Dendritic cell treated with granulocyte-macrophage colony-stimulating factor and Interleukin-4, amounts not matched to agents 40 ng/mL and 50 ng/mL, for 4 days (primary cell): ENCODE measurements at regions not wholly inside any gene's neighbourhood (a gene's known extent, or its start where the extent isn't known, plus 50 kb on each side); places are given as distances from the start of the nearest gene placed in this dataset.
"Not testable (repeated sequence)": the region's sequence is repeated elsewhere in the genome, so short reads cannot be mapped to it uniquely, and the experiment has no call there.

ENCODE experiments used
- H3K27ac Mint-ChIP-seq: one replicate; pipeline ENCODE4 v1.8.0; 2022; ENCODE audit warnings: mild to moderate bottlenecking, mixed read lengths
- H3K27me3 Mint-ChIP-seq: one replicate; pipeline ENCODE4 v1.8.0; 2022; ENCODE audit warnings: mild to moderate bottlenecking, mixed read lengths
- H3K36me3 Mint-ChIP-seq: one replicate; pipeline ENCODE4 v1.8.0; 2022; ENCODE audit warnings: low read depth, mixed read lengths
- H3K4me1 Mint-ChIP-seq: one replicate; pipeline ENCODE4 v1.8.0; 2022; ENCODE audit warnings: low read depth, mixed read lengths
- H3K4me3 Mint-ChIP-seq: one replicate; pipeline ENCODE4 v1.8.0; 2022; ENCODE audit warnings: mild to moderate bottlenecking, moderate library complexity, mixed read lengths
- H3K9me3 Mint-ChIP-seq: one replicate; pipeline ENCODE4 v1.8.0; 2022; ENCODE audit warnings: mixed read lengths
- intact Hi-C: fragments of 100-400 bp; cut with micrococcal nuclease; formaldehyde crosslinking; loops from one replicate; pipeline ENCODE4 v1.15.0; 2022

DNA sequence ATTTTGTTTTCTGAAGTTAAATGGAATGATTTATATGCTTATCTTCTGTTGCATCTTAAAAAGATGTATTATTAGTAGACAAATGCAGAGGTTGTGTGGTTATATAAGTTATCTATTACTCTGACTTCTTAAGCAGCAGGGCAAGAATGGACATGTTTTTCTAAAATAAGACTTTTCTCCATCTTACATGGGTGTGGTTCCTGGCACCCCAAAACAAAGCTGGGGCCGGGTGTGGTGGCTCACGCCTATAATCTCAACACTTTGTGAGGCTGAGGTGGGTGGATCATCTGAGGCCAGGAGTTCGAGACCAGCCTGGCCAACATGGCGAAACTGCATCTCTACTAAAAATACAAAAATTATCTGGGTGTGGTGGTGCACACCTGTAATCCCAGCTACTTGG, 77.8 kb upstream of the PSMA6 start:
- H3K27ac Mint-ChIP-seq, H3K27me3 Mint-ChIP-seq, intact Hi-C loops, H3K36me3 Mint-ChIP-seq, H3K4me3 Mint-ChIP-seq, H3K4me1 Mint-ChIP-seq, H3K9me3 Mint-ChIP-seq: not testable (repeated sequence)

DNA sequence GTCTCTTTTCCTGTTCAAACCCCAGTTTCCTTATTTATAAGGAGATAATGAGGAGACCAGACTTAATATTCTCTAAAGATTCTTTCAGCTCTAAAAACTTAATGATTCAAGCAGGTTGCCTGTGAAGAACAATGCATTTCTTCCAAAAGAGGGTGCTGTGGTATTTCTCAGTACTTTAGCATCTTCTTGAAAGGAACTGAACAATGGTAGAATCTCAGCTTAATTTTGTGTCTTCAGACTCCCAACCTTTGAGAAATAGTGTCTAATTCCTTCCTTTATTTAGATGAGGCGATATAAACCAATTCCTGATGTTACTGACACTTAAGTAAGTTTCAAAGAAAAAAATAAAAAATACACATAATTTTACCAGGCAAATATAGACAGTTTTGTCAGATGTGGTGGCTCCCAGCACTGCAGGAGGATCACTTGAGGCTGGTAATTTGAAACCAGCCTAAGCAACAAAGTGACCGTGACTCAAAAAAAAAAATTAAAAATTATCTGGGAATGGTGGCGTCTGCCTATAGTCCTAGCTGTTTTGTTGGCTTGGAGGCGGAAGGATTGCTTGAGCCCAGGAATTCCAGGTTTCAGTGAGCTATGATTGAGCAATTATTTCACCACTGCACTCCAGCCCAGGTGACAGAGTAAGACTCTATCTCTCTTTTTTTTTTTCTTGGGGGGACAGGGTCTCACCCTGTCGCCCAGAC, 76.9 kb upstream of the PSMA6 start:
- H3K4me1 Mint-ChIP-seq: no peaks in the 10 kb centered on the region
- intact Hi-C loops: no loop called here
- H3K27ac Mint-ChIP-seq: no peak overlapping the region

DNA sequence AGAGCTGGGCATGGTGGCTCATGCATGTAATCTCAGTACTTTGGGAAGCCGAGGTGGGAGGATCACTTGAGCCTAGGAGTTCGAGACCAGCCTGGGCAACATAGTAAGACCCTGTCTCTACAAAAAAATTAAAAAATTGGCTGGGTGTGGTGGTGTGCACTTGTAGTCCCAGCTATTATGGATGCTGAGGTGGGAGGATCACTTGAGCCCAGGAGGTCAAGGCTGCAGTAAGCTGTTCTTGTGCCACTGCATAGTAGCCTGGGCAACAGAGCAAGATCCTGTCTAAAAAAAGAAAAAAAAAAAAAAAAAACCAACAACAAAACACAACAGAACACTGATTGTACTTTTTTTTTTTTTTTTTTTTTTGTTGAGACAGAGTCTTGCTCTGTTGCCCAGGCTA, 74.0 kb upstream of the PSMA6 start:
- H3K4me3 Mint-ChIP-seq, H3K4me1 Mint-ChIP-seq, H3K27ac Mint-ChIP-seq, intact Hi-C loops, H3K27me3 Mint-ChIP-seq, H3K9me3 Mint-ChIP-seq: not testable (repeated sequence)
- peaks cover 14% of the 10 kb centered on the region for H3K36me3 Mint-ChIP-seq

More for the DNA sequence above, 76.9 kb upstream of the PSMA6 start:
- no peaks in the 10 kb centered on the region for H3K27me3 Mint-ChIP-seq
- H3K4me3 Mint-ChIP-seq: no peak overlapping the region
- H3K9me3 Mint-ChIP-seq: no peaks in the 10 kb centered on the region
- peaks cover 8% of the 10 kb centered on the region for H3K36me3 Mint-ChIP-seq

DNA sequence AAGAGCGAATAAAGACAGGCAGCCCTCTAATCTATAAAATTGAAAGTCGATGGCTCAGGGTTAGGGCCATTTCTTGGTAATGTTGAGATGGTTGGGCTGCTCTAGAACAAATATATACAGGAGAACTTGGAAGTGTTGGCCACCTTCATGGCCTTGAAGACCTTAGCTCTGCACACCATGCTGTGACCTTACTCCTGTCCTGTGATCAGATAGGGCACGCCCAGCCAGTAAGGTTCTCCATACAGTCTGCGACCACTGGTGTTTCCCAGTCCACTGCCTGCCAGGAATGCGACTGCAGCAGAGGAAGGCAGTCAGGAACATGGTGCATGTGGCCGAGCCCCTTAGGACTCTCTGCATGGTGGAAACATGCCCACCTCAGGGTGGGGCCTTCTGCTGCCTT, 73.2 kb upstream of the PSMA6 start:
- H3K4me1 Mint-ChIP-seq: peaks cover 7% of the 10 kb centered on the region
- no peak overlapping the region for H3K4me3 Mint-ChIP-seq
- intact Hi-C loops: no loop called here
- H3K27me3 Mint-ChIP-seq: no peaks in the 10 kb centered on the region
- H3K36me3 Mint-ChIP-seq: peaks cover 14% of the 10 kb centered on the region
- H3K27ac Mint-ChIP-seq: no peak overlapping the region
- H3K9me3 Mint-ChIP-seq: no peaks in the 10 kb centered on the region

DNA sequence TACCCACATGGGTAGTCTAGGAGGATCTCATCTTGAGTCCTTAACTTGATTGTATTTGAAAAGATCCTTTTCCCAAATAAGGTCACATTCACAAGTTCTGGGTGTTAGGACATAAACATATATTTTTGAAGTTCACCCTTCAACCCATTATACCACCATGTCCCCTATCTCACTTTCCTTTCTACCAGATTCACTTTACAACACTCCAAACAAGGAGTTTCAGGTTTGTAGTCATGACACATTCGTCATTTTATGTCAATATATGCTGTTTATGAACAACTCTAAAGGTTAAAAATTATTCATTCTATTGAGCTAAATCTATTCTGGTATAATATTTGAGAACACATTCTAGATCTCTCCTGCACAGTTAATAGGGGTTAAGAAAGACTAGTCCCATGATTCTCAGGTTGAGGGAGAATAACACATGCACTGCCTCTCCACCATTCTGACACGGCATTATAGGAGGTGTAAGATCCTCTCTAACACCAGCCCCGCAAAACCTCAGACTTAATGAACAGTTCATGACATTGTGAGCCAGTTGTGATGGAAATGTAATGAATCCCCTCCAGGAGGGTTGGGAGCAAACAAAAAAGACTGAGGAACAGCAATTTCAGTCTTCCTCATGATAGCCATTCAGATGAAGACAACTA, 72.0 kb upstream of the PSMA6 start:
- Mint-ChIP-seq H3K4me3 (no peak overlapping the region), H3K9me3 (no peaks in the 10 kb centered on the region), H3K36me3 (peaks cover 14% of the 10 kb centered on the region), H3K27ac (no peak overlapping the region), H3K4me1 (peaks cover 7% of the 10 kb centered on the region), H3K27me3 (no peaks in the 10 kb centered on the region)
- intact Hi-C loops: no loop called here

DNA sequence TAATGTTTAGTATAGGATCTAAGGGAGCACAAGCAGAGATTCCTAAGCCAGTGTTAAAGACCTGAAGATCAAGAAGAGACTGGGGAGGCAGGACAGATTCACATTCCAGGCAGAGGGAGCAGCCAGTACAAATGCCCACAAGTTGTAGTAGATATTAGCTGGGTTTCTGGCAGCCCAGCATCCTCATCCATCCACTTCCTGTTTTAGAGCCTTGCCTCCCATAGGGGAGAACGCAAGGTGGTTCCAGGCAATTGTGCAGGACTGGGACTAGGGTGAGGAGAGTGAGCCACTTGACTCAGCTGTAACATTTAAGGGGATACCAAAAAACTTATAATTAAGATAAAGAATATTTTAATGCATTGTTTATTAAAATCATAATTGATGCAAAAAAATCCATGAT, 71.3 kb upstream of the PSMA6 start:
- Mint-ChIP-seq H3K27ac (no peak overlapping the region), H3K27me3 (no peaks in the 10 kb centered on the region), H3K4me1 (peaks cover 7% of the 10 kb centered on the region), H3K4me3 (no peak overlapping the region), H3K36me3 (peaks cover 14% of the 10 kb centered on the region), H3K9me3 (no peaks in the 10 kb centered on the region)
- intact Hi-C loops: no loop called here

GRCh38 chr14:35221462-35221861, 70.7 kb upstream of the PSMA6 start:
- intact Hi-C loops: no loop called here
- H3K36me3 Mint-ChIP-seq: peaks cover 14% of the 10 kb centered on the region
- no peaks in the 10 kb centered on the region for H3K9me3 Mint-ChIP-seq
- no peaks in the 10 kb centered on the region for H3K27me3 Mint-ChIP-seq
- no peak overlapping the region for H3K27ac Mint-ChIP-seq
- H3K4me1 Mint-ChIP-seq: peaks cover 7% of the 10 kb centered on the region
- H3K4me3 Mint-ChIP-seq: no peak overlapping the region

GRCh38 chr14:35222324-35222723, 69.9 kb upstream of the PSMA6 start:
- Mint-ChIP-seq H3K4me3 (no peak overlapping the region), H3K36me3 (peaks cover 14% of the 10 kb centered on the region), H3K9me3 (no peaks in the 10 kb centered on the region), H3K27ac (no peak overlapping the region), H3K27me3 (no peaks in the 10 kb centered on the region), H3K4me1 (peaks cover 7% of the 10 kb centered on the region)
- intact Hi-C loops: no loop called here

- H3K4me1 Mint-ChIP-seq: peaks cover 7% of the 10 kb centered on the region
- H3K4me3 Mint-ChIP-seq: no peak overlapping the region
- no peaks in the 10 kb centered on the region for H3K9me3 Mint-ChIP-seq
- H3K36me3 Mint-ChIP-seq: peaks cover 14% of the 10 kb centered on the region
- no peak overlapping the region for H3K27ac Mint-ChIP-seq
- intact Hi-C loops: no loop called here
- no peaks in the 10 kb centered on the region for H3K27me3 Mint-ChIP-seq
Measured at GRCh38 chr14:35222872-35223466, 69.2 kb upstream of the PSMA6 start.

DNA sequence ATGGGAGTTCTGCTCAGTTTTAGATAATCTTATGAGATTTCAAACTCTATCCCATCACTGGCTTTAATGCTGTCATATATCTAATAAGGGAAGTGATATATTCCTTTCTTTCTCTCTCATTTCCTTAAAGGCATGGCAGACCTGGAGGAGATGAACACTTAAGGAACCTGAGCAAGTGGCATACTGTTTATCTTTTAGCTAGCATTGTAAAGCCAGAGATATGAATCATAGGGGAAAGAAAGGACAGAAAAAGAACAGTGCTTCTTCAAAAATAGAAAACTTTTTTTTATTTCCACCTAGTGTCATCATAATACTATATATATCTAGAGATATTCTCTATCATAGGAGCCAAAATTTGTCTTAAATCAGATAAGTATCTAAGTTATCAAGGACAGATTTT, 68.3 kb upstream of the PSMA6 start:
- no peaks in the 10 kb centered on the region for H3K27me3 Mint-ChIP-seq
- no peaks in the 10 kb centered on the region for H3K9me3 Mint-ChIP-seq
- intact Hi-C loops: no loop called here
- peaks cover 7% of the 10 kb centered on the region for H3K4me1 Mint-ChIP-seq
- H3K36me3 Mint-ChIP-seq: peaks cover 14% of the 10 kb centered on the region
- H3K4me3 Mint-ChIP-seq: no peak overlapping the region
- H3K27ac Mint-ChIP-seq: no peak overlapping the region

- Mint-ChIP-seq H3K4me3 (no peak overlapping the region), H3K9me3 (no peaks in the 10 kb centered on the region), H3K4me1 (peaks cover 12% of the 10 kb centered on the region), H3K27me3 (no peaks in the 10 kb centered on the region), H3K27ac (no peak overlapping the region), H3K36me3 (peaks cover 14% of the 10 kb centered on the region)
- intact Hi-C loops: no loop called here
Measured at GRCh38 chr14:35224615-35225014, 67.6 kb upstream of the PSMA6 start.

GRCh38 chr14:35229084-35229791, 62.9 kb upstream of the PSMA6 start:
- Mint-ChIP-seq H3K27ac (no peak overlapping the region), H3K4me1 (peaks cover 43% of the 10 kb centered on the region)

DNA sequence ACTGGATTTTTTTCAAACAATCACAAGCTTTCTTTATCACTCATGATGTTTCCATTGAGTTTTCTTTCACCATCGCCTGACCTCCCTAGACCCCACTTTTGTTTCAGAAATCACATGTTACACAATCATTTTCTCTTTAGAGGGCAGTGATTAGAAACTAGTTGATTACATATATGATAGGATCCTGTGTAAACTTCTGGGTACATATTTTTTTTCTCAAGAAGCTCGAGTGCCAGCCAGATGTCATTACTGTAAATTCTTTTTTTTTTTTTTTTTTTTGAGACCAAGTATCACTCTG, 62.4 kb upstream of the PSMA6 start:
- Mint-ChIP-seq H3K36me3 (no peaks in the 10 kb centered on the region), H3K27me3 (no peaks in the 10 kb centered on the region), H3K27ac (no peak overlapping the region), H3K4me3 (no peak overlapping the region), H3K9me3 (no peaks in the 10 kb centered on the region), H3K4me1 (peaks cover 48% of the 10 kb centered on the region)
- intact Hi-C loops: loop anchor here (1.0 to 5.0 kb wide), 2 partner anchors 63 to 178 kb away; partner anchors contain the start of gene PSMA6

More at GRCh38 chr14:35229084-35229791, 62.9 kb upstream of the PSMA6 start:
- Mint-ChIP-seq H3K36me3 (no peaks in the 10 kb centered on the region), H3K27me3 (no peaks in the 10 kb centered on the region), H3K9me3 (no peaks in the 10 kb centered on the region), H3K4me3 (no peak overlapping the region)
- intact Hi-C loops: loop anchor here (1.0 kb wide), 1 partner anchor 178 kb away; no protein-coding TSS in a partner anchor

- Mint-ChIP-seq H3K36me3 (no peaks in the 10 kb centered on the region), H3K27me3 (no peaks in the 10 kb centered on the region), H3K27ac (no peak overlapping the region), H3K4me1 (peaks cover 58% of the 10 kb centered on the region), H3K9me3 (no peaks in the 10 kb centered on the region), H3K4me3 (no peak overlapping the region)
- intact Hi-C loops: loop anchor here (5.0 kb wide), 1 partner anchor 61 kb away; the partner anchor contains the start of gene PSMA6
Measured at GRCh38 chr14:35231207-35231760, 60.9 kb upstream of the PSMA6 start.
